Effector memory CD8-positive, alpha-beta T cell (primary cell): ENCODE measurements at regions not wholly inside any gene's neighbourhood (a gene's known extent, or its start where the extent isn't known, plus 50 kb on each side); places are given as distances from the start of the nearest gene placed in this dataset.

Source experiments
- ATAC-seq: fragments of 150-1000 bp; cut with Tn5 transposase; replicated peaks from 2 replicates; pipeline ENCODE4 v1.10.0; 2021; ENCODE audit warnings: mild to moderate bottlenecking, moderate library complexity
- DNase-seq, 3 experiments: peaks; one replicate each; pipeline ENCODE4 v3.0.0; 2021
- H3K27ac Mint-ChIP-seq, 2 donors: one replicate each; pipeline ENCODE4 v1.8.0; 2022; ENCODE audit warnings: mild to moderate bottlenecking in 2 of 2, mixed read lengths in 2 of 2, moderate library complexity in 2 of 2
- H3K27me3 Mint-ChIP-seq, 2 donors: one replicate each; pipeline ENCODE4 v1.8.0; 2022; ENCODE audit warnings: mixed read lengths in 2 of 2
- H3K36me3 Mint-ChIP-seq: one replicate; pipeline ENCODE4 v1.8.0; 2022; ENCODE audit warnings: mild to moderate bottlenecking, moderate library complexity, mixed read lengths; ENCODE audit not compliant: insufficient read depth
- H3K4me1 Mint-ChIP-seq, 2 donors: one replicate each; pipeline ENCODE4 v1.8.0; 2022; ENCODE audit warnings: low read depth in 2 of 2, mixed read lengths in 2 of 2
- H3K4me3 Mint-ChIP-seq, 2 donors: one replicate each; pipeline ENCODE4 v1.8.0; 2022; ENCODE audit warnings: mild to moderate bottlenecking in 2 of 2, mixed read lengths in 2 of 2, moderate library complexity in 2 of 2
- H3K9me3 Mint-ChIP-seq, 2 donors: one replicate each; pipeline ENCODE4 v1.8.0; 2022; ENCODE audit warnings: mixed read lengths in 2 of 2

DNA sequence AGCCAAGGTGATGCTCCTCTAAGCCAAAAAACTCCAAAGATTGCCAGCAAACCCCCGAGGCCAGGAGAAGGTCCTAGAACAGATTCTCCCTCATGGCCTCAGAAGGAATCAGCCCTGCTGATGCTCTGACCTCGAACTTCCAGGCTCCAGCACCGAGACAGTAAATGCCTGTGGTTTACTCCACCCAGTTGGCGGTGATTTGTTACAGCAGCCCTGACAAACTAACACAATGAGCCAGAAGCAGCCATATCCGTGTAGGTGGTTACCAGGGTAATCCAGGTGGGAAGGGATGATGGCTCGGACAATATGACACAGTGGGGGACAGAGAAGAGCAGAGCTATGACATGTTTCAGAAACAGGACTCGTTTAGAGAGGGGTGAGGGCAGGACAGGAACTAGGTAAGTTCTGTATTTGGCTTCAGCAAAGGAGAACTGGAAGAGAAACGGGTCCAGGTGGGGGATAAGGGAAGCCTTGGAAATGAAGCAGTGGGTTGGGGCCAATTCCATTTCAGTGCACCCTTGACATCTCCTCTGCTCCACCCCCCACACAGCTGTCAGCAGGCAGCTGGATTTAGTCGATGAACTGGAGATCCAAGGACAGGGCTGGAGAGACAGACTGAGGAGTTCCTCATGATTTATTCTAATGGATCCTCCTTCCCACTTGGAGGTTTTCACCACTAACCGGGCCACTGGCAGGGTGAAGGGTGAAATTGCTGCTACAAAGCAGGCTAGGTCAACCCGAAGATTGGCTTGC lies 179.7 kb upstream of the SH3BP4 start:
- H3K9me3 Mint-ChIP-seq: no peaks in the 10 kb centered on the region
- no peaks in the 10 kb centered on the region for H3K4me1 Mint-ChIP-seq
- H3K27me3 Mint-ChIP-seq: peaks cover 66 to 94% of the 10 kb centered on the region in 2 donors
- no peaks in the 10 kb centered on the region for H3K36me3 Mint-ChIP-seq
- no peak overlapping the region for H3K4me3 Mint-ChIP-seq
- H3K27ac Mint-ChIP-seq: no peak overlapping the region
- ATAC-seq: no peak
- DNase-seq: no peak

GRCh38 chr2:234771176-234771575 lies 180.6 kb upstream of the SH3BP4 start:
- Mint-ChIP-seq H3K9me3 (no peaks in the 10 kb centered on the region), H3K27me3 (peaks cover 57 to 91% of the 10 kb centered on the region in 2 donors), H3K4me3 (no peak overlapping the region), H3K27ac (no peak overlapping the region), H3K4me1 (no peaks in the 10 kb centered on the region), H3K36me3 (no peaks in the 10 kb centered on the region)
- ATAC-seq: no peak
- no peak for DNase-seq

DNA sequence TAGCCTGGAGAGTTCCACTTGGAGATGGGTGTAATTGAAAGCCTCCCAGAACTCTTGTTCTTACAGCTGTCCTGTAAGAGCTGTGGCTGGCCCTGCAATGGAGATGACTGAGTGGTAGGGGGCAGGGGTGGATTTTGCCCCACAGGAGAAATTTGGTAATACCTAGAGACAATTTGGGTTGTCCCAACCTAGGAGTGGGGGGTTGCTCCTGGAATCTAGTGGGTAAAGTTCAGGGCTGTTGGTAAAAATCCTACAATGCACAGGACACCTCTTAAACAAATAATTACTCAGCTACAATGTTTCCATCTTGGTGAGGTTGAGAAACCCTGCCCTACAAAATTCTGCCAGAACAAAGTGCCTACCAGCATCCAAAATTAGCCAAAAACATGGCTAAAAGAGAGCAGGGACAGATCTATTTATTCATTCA lies 181.1 kb upstream of the SH3BP4 start:
- no peaks in the 10 kb centered on the region for H3K36me3 Mint-ChIP-seq
- no peaks in the 10 kb centered on the region for H3K9me3 Mint-ChIP-seq
- H3K4me1 Mint-ChIP-seq: no peaks in the 10 kb centered on the region
- no peak overlapping the region for H3K27ac Mint-ChIP-seq
- ATAC-seq: no peak
- DNase-seq: no peak
- H3K27me3 Mint-ChIP-seq: peaks cover 60 to 91% of the 10 kb centered on the region in 2 donors
- no peak overlapping the region for H3K4me3 Mint-ChIP-seq

DNA sequence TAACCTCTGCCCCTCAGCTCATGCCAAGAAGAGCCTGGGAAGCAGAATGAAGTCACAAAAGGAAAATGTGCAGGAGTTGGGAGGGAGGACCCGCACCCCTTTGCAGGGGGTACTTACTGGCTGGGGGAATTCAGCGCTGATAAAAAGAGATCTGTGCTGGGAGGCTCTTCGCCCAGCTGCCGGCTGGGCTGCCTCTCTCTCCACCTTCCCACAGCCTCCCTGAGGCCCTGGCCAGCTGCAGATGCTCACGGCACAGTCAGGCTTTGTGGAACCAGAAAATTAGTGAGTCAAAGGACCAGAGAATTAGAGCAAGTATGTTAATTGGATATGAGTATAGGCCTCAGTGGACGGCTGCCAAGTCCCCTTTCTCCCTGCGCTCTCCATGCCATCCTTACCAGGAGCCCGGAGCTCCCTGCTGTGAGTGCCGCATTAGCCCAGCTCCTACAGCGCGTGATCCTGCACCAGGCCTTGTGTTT lies 181.7 kb upstream of the SH3BP4 start:
- no peak for DNase-seq
- no peaks in the 10 kb centered on the region for H3K4me1 Mint-ChIP-seq
- H3K9me3 Mint-ChIP-seq: no peaks in the 10 kb centered on the region
- no peak overlapping the region for H3K4me3 Mint-ChIP-seq
- no peak overlapping the region for H3K27ac Mint-ChIP-seq
- H3K36me3 Mint-ChIP-seq: no peaks in the 10 kb centered on the region
- no peak for ATAC-seq
- peaks cover 62 to 91% of the 10 kb centered on the region in 2 donors for H3K27me3 Mint-ChIP-seq

DNA sequence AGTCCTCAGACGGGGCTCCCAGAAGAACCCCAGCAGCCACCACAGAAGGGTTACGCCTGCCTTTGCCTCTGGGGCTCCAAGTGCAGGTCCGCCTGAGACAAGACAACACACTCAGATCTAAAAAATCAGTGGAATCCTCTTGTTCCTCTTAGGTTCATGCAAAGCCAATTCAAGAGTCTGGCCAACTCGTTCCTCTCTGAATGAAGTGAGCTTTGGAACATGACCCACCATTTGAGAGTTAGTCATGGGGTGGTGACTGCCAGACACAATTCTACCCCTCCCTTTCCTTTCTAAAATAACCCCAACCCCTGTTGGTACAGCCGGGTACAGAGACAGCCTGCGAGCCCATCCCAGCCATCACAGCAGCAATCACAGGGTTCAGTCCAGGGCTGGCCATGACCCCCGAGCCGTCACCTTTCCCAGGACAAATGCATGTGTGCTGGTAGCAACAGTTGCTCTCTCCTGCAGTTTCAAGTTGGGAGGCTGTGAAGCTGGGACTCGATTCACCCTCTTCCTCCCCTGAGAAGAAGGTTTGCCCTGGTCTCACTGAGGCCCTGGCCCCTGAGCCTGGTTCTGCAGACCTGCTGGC lies 183.1 kb upstream of the SH3BP4 start:
- Mint-ChIP-seq H3K27ac (no peak overlapping the region), H3K27me3 (peaks cover 51 to 90% of the 10 kb centered on the region in 2 donors), H3K36me3 (no peaks in the 10 kb centered on the region), H3K9me3 (no peaks in the 10 kb centered on the region), H3K4me3 (no peak overlapping the region), H3K4me1 (no peaks in the 10 kb centered on the region)
- no peak for DNase-seq
- no peak for ATAC-seq

- peaks cover 30 to 70% of the 10 kb centered on the region in 2 donors for H3K27me3 Mint-ChIP-seq
- ATAC-seq: no peak
- no peaks in the 10 kb centered on the region for H3K36me3 Mint-ChIP-seq
- no peaks in the 10 kb centered on the region for H3K9me3 Mint-ChIP-seq
- DNase-seq: no peak
- no peak overlapping the region for H3K4me3 Mint-ChIP-seq
- no peak overlapping the region for H3K27ac Mint-ChIP-seq
- H3K4me1 Mint-ChIP-seq: no peaks in the 10 kb centered on the region
Measured at GRCh38 chr2:234765279-234765678, 186.5 kb upstream of the SH3BP4 start.

DNA sequence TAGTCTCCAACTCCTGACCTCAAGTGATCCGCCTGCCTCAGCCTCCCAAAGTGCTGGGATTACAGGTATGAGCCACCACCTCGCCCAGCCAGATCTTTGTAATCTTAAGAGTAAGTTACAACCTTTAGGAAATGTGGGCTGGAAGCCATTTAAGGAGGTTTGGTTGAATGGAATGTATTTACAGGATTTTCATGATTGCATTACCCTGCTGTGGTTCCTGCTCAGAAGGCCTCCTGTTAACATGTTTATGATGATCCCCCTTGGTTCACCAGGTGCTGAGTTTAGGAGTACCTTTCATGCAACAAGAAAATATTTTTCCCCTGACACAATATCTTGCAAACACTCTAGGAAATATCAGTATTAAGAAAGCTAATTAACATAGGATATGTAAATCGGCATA lies 187.4 kb upstream of the SH3BP4 start:
- no peak for DNase-seq
- no peaks in the 10 kb centered on the region for H3K4me1 Mint-ChIP-seq
- no peak overlapping the region for H3K27ac Mint-ChIP-seq
- ATAC-seq: no peak
- H3K27me3 Mint-ChIP-seq: peaks cover 33 to 70% of the 10 kb centered on the region in 2 donors
- no peaks in the 10 kb centered on the region for H3K36me3 Mint-ChIP-seq
- H3K9me3 Mint-ChIP-seq: no peaks in the 10 kb centered on the region
- H3K4me3 Mint-ChIP-seq: no peak overlapping the region

DNA sequence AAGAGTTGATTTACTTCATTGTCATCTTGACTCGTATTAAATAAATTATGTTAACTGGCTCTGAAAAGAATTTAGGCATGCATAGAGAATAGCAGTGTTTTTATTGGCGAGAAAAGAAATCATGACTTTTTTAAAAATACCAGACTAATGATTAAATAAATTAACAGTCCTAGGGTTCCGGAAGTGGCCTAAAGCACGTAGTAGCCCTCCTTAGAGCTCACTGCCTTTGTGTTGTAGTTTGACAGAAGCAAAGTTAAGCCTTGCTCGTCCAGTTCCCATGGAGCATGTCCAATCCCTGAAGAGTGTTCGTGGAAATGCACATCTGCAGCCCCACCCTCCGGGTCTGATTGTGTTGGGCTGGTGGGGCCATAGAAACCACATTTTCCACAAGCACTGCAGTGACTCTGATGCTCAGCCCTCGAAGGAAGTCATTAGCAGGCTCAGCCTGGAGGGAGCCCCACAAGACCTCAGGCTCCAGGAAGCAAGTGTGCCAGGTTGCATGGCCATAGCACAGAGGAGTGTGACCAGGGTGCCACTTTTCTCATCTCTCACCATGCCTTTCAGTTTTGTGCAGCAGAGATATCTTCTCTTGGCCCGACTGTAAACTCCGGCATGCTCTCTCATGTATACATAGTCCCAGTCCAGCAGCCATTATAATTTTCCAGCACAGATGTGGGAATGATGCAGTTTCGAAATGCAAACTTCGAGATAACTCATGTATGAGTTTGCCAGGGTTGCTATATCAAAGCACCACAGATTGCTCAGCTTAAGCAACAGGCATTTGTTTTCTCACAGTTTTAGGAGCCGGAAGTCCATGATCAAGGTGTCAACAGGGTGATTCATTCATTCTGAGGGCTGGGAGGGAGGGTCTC lies 188.6 kb upstream of the SH3BP4 start:
- H3K27me3 Mint-ChIP-seq: peaks cover 34 to 70% of the 10 kb centered on the region in 2 donors
- no peak for DNase-seq
- no peak for ATAC-seq
- peaks cover 0 to 2% of the 10 kb centered on the region in 2 donors for H3K9me3 Mint-ChIP-seq
- H3K4me1 Mint-ChIP-seq: no peaks in the 10 kb centered on the region
- no peak overlapping the region for H3K4me3 Mint-ChIP-seq
- H3K27ac Mint-ChIP-seq: no peak overlapping the region
- H3K36me3 Mint-ChIP-seq: no peaks in the 10 kb centered on the region

- H3K4me3 Mint-ChIP-seq: no peak overlapping the region
- DNase-seq (no peak), ATAC-seq (no peak)
- peaks cover 34 to 65% of the 10 kb centered on the region in 2 donors for H3K27me3 Mint-ChIP-seq
- no peaks in the 10 kb centered on the region for H3K36me3 Mint-ChIP-seq
- H3K27ac Mint-ChIP-seq: no peak overlapping the region
- H3K9me3 Mint-ChIP-seq: peaks cover 0 to 2% of the 10 kb centered on the region in 2 donors
- H3K4me1 Mint-ChIP-seq: no peaks in the 10 kb centered on the region
Measured at GRCh38 chr2:234761910-234762309, 189.9 kb upstream of the SH3BP4 start.

GRCh38 chr2:234754126-234754525 lies 197.7 kb upstream of the SH3BP4 start:
- ATAC-seq: no peak
- Mint-ChIP-seq H3K36me3 (no peaks in the 10 kb centered on the region), H3K27me3 (peaks cover 25 to 49% of the 10 kb centered on the region in 2 donors), H3K4me3 (no peak overlapping the region), H3K27ac (no peak overlapping the region), H3K4me1 (peaks cover 0 to 2% of the 10 kb centered on the region in 2 donors), H3K9me3 (peaks cover 0 to 2% of the 10 kb centered on the region in 2 donors)
- DNase-seq: no peak

DNA sequence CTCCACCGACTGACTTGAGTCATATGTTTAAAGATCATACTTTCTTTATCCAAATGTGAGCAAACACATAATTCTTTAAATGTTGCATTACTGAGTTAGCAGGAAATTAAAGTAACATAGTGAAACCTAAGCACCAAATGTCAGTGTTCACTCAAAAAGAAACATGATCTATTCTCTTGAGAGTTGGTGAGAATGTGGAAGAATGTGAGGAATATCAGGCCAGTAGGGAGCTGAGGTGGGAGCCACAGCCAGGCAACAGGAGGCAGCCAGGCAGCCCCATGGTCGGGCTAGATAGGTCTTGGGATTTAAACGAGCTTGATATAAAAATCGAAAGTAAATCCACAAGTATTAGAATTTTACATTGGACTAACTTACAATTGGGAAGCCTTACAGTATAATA lies 198.1 kb upstream of the SH3BP4 start:
- no peak overlapping the region for H3K27ac Mint-ChIP-seq
- ATAC-seq (no peak), DNase-seq (no peak)
- H3K36me3 Mint-ChIP-seq: no peaks in the 10 kb centered on the region
- H3K4me1 Mint-ChIP-seq: peaks cover 0 to 2% of the 10 kb centered on the region in 2 donors
- H3K9me3 Mint-ChIP-seq: peaks cover 0 to 2% of the 10 kb centered on the region in 2 donors
- H3K27me3 Mint-ChIP-seq: peaks cover 22 to 49% of the 10 kb centered on the region in 2 donors
- H3K4me3 Mint-ChIP-seq: no peak overlapping the region

DNA sequence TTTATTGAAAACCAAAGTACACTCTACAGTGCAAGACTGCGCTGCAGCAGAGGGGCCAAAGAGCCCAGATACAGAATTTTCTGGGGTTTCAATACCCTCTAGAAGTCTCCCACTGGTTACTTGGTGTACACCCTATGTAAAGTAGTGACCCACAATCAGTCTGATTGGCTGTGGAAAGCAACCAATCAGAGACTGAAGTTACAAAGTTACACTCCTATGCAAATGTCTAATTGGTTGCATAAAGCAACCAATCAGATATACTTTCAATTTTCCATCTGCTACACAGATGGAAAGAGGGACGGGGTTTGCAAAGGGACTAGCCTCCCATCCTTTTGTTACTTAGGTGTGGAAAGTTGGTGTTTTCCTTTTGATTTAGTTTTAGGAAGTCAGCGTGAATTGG lies 198.9 kb upstream of the SH3BP4 start:
- Mint-ChIP-seq H3K9me3 (no peaks in the 10 kb centered on the region), H3K4me3 (no peak overlapping the region)
- DNase-seq: no peak

GRCh38 chr2:234751275-234751973 lies 200.4 kb upstream of the SH3BP4 start:
- Mint-ChIP-seq H3K9me3 (no peaks in the 10 kb centered on the region), H3K27me3 (peaks cover 29 to 58% of the 10 kb centered on the region in 2 donors), H3K27ac (no peak overlapping the region), H3K36me3 (no peaks in the 10 kb centered on the region), H3K4me3 (no peak overlapping the region), H3K4me1 (peaks cover 0 to 2% of the 10 kb centered on the region in 2 donors)
- no peak for ATAC-seq
- no peak for DNase-seq

More for the DNA sequence above, 198.9 kb upstream of the SH3BP4 start:
- no peaks in the 10 kb centered on the region for H3K36me3 Mint-ChIP-seq
- no peak overlapping the region for H3K27ac Mint-ChIP-seq
- no peak for ATAC-seq
- peaks cover 0 to 2% of the 10 kb centered on the region in 2 donors for H3K4me1 Mint-ChIP-seq
- H3K27me3 Mint-ChIP-seq: peaks cover 22 to 49% of the 10 kb centered on the region in 2 donors
